ENCODE measurements at regions not wholly inside any gene's neighbourhood (a gene's known extent, or its start where the extent isn't known, plus 50 kb on each side); places are given as distances from the start of the nearest gene placed in this dataset.

DNA sequence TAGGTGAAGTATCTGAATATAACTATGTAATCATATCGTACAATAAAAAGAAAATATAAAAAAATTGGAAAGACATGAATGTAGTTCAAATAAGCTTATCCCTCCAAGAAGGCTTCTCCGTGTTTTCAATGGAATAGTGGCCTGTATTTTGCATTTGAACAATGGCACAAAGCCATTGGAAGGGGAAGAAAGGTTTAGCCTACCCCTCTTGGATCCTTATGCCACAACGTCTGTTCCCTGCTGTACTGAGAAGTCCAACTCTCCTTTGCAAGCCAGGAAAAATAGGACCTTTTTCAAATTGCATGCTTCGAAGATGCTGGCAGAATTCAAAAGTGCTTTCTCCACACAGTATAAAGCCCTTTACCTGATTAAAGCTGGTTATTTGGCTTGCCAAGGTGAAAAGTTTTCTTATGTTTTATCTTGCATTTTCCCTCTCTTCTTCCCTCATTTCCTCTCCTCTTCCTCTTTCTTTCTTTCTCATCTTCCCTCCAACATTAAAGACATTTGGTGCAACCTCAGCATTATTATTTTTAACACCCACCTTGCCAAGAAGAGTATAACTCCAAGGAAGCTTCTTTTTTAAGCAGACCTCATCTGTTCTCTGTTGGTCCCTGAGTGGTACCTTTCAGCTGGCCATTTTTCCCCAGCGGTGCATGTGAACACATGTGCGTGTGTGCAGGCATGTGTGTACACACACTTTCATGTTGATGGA is 968.6 kb upstream of the RBFOX1 start:
- TF ChIP-seq, protein P1, sequence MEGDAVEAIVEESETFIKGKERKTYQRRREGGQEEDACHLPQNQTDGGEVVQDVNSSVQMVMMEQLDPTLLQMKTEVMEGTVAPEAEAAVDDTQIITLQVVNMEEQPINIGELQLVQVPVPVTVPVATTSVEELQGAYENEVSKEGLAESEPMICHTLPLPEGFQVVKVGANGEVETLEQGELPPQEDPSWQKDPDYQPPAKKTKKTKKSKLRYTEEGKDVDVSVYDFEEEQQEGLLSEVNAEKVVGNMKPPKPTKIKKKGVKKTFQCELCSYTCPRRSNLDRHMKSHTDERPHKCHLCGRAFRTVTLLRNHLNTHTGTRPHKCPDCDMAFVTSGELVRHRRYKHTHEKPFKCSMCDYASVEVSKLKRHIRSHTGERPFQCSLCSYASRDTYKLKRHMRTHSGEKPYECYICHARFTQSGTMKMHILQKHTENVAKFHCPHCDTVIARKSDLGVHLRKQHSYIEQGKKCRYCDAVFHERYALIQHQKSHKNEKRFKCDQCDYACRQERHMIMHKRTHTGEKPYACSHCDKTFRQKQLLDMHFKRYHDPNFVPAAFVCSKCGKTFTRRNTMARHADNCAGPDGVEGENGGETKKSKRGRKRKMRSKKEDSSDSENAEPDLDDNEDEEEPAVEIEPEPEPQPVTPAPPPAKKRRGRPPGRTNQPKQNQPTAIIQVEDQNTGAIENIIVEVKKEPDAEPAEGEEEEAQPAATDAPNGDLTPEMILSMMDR (IDR thresholded peaks at IDR 0.05; ENCODE audit: insufficient read depth, low read depth, low read length): no peak
- no peak overlapping the region for H3K4me3 ChIP-seq (ENCODE audit: low read depth, low read length)
- no peak for DNase-seq (ENCODE audit: low read depth)

DNA sequence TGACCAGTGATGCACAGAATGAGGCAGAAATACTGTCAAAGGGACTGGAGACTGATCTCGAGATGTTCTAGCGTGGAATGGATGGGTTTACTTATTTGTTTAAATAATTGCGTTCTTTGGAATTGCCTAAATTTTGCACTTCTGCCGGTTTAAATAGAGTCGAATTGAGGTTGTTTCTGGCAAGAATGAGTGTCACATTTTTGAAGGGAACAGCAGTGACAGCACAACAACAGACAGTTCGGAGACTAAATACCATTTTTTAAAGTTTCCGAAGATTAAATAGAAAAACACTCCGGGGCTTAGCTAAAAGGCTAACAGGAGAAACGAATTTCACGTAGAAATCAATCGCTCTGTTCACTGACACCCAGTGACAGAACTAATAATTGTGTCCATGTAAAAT is 969.2 kb upstream of the RBFOX1 start:
- no peak overlapping the region for H3K4me3 ChIP-seq (ENCODE audit: low read depth, low read length)
- no peak for DNase-seq (ENCODE audit: low read depth)
- TF ChIP-seq, protein P1 (IDR thresholded peaks at IDR 0.05; ENCODE audit: insufficient read depth, low read depth, low read length): no peak

DNA sequence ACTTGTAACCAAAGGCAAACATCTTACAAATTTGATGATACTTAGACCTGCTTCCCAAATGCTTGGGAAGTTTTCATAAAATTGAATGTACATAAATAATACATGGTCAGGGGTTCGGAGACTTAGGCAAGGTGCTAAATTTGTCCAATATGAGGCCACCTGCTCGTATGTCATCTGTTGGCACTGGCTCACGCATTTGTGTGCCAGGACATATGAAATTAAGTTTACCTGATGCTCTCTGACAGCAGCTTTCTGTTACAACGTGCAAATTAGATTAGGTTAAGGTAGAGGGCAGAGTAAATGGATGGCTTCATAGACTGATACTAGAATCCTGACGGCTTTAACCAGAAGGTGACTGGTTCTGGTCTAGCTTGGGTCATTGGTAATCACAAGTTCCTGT is 970.3 kb upstream of the RBFOX1 start:
- no peak for DNase-seq (ENCODE audit: low read depth)
- TF ChIP-seq, protein P1 (IDR thresholded peaks at IDR 0.05; ENCODE audit: insufficient read depth, low read depth, low read length): no peak

DNA sequence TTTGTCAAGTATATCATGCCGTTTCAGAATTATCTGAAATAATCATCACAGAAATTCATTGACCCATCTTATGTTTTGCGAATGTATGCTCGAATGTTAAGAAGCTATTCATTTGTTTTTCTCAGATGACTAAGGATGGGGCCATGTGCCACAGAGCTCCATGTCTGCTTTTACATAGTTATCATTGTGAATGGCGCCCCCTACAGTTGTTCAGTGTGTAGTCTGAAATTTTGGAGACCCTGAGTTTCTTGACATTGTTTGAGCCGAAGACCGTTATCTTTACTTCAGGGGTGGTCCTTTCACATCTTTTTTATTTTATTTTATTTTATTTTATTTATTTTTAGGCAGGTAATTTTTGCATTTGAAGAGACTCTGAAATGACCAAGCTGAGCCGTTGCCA is 972.0 kb upstream of the RBFOX1 start:
- no peak overlapping the region for H3K4me3 ChIP-seq (ENCODE audit: low read depth, low read length)
- no peak for DNase-seq (ENCODE audit: low read depth)

More for the DNA sequence above, 970.3 kb upstream of the RBFOX1 start:
- H3K4me3 ChIP-seq (ENCODE audit: low read depth, low read length): no peak overlapping the region

DNA sequence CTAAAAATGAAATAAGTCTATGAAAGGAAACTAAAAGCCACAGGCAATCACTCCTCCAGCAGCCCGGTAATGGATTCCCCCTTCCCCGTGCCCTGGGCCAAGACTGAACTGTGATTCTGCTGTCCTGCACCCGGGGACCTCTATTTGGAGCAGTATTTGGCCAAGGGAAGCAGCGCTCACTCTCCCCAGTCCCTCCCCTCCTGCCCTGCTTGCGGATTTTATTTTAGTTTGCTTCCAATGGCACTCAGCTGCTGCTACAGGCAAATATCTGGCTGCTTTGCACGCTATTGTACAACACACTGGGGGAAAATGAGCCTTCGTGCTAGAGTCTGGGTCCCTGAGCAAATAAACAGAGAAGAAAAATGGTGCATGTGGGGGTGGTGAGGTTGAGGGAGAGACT is 975.7 kb upstream of the RBFOX1 start:
- H3K4me3 ChIP-seq (ENCODE audit: low read depth, low read length): no peak overlapping the region
- TF ChIP-seq, protein P1 (IDR thresholded peaks at IDR 0.05; ENCODE audit: insufficient read depth, low read depth, low read length): no peak
- DNase-seq (ENCODE audit: low read depth): no peak

More for the DNA sequence above, 972.0 kb upstream of the RBFOX1 start:
- TF ChIP-seq, protein P1 (IDR thresholded peaks at IDR 0.05; ENCODE audit: insufficient read depth, low read depth, low read length): no peak

DNA sequence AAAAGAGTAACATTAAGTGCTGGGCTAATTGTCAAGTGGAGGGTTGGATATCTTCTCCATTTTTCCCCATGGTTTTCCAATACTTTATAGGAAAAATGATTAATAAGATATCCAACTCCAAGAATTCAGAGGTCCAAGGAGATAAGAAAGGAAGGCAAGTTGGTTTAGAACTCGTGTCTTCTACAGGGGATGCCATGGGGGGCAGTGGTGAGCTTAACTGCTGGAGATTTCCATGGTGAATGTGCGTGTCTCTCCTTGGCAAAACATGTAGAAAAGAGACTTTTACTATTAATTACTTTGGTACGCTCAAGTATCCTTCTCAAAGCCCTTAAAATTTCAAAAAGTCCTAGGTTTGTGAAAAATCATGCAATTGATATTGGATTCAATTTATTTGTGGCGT is 982.9 kb upstream of the RBFOX1 start:
- TF ChIP-seq, protein P1 (IDR thresholded peaks at IDR 0.05; ENCODE audit: insufficient read depth, low read depth, low read length): no peak
- no peak overlapping the region for H3K4me3 ChIP-seq (ENCODE audit: low read depth, low read length)
- no peak for DNase-seq (ENCODE audit: low read depth)

DNA sequence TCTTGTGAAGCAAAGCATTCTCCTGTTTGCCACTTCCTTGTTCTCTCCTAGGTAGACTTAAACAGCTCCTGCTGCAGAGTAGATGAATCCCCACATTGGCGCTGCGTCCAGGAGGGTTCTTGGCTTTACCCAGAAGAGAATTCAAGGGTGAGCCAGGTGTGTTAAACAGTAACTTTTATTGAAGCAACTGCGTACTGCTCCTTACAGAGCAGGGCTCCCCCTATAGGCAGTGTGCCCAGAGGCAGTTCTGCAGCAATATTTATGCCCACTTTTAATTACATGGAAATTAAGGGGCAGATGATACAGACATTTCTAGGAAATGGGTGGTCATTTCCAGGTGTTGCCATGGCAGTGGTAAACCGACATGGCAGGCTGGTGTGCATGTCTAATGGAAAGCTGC is 987.6 kb upstream of the RBFOX1 start:
- H3K4me3 ChIP-seq (ENCODE audit: low read depth, low read length): no peak overlapping the region
- TF ChIP-seq, protein P1 (IDR thresholded peaks at IDR 0.05; ENCODE audit: insufficient read depth, low read depth, low read length): no peak
- no peak for DNase-seq (ENCODE audit: low read depth)

Data from fibroblast of villous mesenchyme (primary cell).